SK-MEL-5 (cell line): ENCODE measurements at regions not wholly inside any gene's neighbourhood (a gene's known extent, or its start where the extent isn't known, plus 50 kb on each side); places are given as distances from the start of the nearest gene placed in this dataset.
A peak's percentile ranks its signal among the peaks of the same experiment; 100 is the strongest.
"Not testable (repeated sequence)": the region's sequence is repeated elsewhere in the genome, so short reads cannot be mapped to it uniquely, and the experiment has no call there.

Source experiments
- DNase-seq: peaks from one replicate; pipeline ENCODE4 v3.0.0-alpha.2; 2016; ENCODE audit warnings: low read depth, low spot score
- in situ Hi-C: cut with HindIII; loops from 2 replicates; pipeline ENCODE4 v1.10.0; 2016; ENCODE audit warnings: low sequenced_read_pairs, high pct_unique_total_duplicates, low pct_unique_long_range_greater_than_20kb

DNA sequence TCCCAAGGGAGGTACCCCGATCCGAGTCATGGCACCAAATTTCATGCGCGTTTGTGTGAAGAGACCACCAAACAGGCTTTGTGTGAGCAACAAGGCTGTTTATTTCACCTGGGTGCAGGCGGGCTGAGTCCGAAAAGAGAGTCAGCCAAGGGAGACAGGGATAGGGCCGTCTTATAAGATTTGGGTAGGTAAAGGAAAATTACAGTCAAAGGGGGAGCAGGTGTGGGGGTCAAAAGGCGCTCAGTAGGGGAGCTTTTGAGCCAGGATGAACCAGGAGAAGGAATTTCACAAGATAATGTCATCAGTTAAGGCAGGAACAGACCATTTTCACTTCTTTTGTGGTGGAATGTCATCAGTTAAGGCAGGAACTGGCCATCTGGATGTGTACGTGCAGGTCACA, 1104.1 kb downstream of the OLFM4 start:
- DNase-seq, in situ Hi-C loops: not testable (repeated sequence)

- in situ Hi-C loops, result no loop called here
- no peak for DNase-seq
Observed at GRCh38 chr13:54133746-54134145, 1105.1 kb downstream of the OLFM4 start.

DNA sequence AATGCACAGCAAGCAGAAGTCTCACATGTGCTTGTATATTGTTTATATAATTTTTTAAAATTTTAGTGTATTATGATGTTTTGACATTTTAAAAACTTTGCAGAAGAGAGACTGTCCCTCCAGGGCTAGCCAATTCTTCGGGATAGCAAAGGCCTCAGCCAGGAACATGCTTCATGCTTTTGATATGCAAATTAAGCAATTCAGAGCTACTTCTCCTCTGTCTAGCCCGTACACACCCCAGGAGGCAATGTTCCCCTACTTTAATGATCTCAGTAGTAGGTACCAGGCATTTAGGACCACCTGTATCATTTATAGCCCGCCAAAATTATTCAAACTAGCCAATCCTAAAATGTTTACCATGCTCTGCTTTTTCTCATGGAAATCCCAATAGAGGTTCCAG, 1116.2 kb downstream of the OLFM4 start:
- in situ Hi-C loops, result no loop called here

DNA sequence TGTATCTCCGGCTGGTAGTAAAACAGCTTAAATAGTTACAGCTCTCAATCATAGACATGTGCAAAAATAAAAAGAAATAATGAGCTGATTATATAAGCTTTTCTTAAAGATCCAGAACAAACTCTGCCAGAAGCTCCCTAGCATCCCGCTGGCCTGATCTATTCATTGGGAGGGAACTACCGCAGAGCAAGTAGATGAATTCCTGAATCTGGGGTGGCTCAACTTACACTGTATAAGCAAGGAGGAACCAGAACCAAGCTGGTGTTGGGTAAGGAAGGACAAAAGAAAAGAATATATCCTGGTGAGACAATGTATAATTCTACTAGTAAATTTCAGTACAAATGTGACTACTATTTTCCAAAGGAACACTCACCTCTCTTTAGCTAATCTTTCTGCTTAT, 1122.2 kb downstream of the OLFM4 start:
- DNase-seq, result no peak
- in situ Hi-C loops, result no loop called here

More for the DNA sequence above, 1116.2 kb downstream of the OLFM4 start:
- no peak for DNase-seq

DNA sequence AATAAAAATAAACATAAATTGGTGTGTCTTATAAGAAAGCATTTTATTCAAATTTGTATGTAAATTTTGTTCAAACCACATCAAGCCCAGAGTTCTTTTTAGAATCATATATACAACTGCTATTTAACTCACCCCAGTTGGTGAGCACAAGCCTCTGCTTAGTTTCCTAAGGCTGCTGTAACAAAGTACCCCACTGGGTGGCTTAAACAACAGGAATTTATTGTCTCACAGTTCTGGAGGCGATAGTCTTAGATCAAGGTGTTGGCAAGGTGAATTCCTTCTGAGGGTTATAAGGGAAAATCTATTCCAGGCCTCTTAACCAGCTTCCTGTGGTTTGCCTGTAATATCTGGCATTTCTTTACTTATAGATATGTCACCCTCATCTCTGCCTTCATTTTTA, 1133.5 kb downstream of the OLFM4 start:
- peak; percentile 21 for DNase-seq
- in situ Hi-C loops, result no loop called here

GRCh38 chr13:54165581-54166215, 1137.1 kb downstream of the OLFM4 start:
- no peak for DNase-seq
- in situ Hi-C loops, result no loop called here

- no peak for DNase-seq
- in situ Hi-C loops, result no loop called here
Observed at GRCh38 chr13:54173996-54174395, 1145.4 kb downstream of the OLFM4 start.

DNA sequence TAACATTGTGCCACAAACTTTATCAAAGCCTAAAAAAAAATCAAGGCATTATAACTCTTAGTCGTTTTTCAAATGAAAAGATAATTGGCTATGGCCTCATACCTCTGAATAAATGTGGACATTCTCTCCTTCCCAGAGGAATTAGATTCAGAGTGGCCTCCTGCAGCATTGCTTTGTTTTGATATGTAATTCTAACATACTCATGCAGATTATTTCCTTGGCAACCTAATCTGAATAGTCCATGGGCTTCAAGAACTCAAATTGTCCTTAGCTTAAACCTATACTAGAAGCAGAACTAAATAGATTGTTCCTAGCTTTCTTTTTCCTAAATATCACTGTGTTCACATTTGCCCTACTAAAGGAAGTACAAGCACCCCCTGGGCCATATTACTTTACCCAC, 1146.9 kb downstream of the OLFM4 start:
- in situ Hi-C loops, result no loop called here
- no peak for DNase-seq

- in situ Hi-C loops, result no loop called here
- DNase-seq, result no peak
Observed at GRCh38 chr13:54177466-54177865, 1148.9 kb downstream of the OLFM4 start.

GRCh38 chr13:54183166-54183565, 1154.6 kb downstream of the OLFM4 start:
- DNase-seq, result no peak

GRCh38 chr13:54183728-54184127, 1155.1 kb downstream of the OLFM4 start:
- in situ Hi-C loops, result no loop called here
- no peak for DNase-seq

More at GRCh38 chr13:54183166-54183565, 1154.6 kb downstream of the OLFM4 start:
- in situ Hi-C loops, result no loop called here

- no peak for DNase-seq
- in situ Hi-C loops, result no loop called here
Observed at GRCh38 chr13:54184576-54184975, 1156.0 kb downstream of the OLFM4 start.

DNA sequence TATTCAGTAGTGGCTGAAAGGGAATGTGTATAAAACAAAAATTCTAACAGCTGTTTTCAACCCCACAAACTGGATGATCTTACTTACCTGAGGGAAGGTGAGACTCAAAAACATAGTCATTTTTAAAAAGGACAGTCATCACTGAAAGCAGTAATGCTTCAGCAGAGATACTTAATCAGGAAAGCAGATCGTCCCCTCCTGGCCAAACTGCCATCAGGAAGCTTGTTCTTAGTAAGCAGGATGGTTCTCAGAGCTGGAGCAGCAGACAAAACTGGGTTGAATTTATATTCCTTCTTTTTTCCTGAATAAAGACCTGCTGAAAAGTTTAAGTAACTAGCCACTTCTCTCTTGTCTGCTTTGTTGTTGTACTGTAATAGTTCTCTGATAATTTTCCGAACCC, 1156.5 kb downstream of the OLFM4 start:
- in situ Hi-C loops, result no loop called here
- no peak for DNase-seq

DNA sequence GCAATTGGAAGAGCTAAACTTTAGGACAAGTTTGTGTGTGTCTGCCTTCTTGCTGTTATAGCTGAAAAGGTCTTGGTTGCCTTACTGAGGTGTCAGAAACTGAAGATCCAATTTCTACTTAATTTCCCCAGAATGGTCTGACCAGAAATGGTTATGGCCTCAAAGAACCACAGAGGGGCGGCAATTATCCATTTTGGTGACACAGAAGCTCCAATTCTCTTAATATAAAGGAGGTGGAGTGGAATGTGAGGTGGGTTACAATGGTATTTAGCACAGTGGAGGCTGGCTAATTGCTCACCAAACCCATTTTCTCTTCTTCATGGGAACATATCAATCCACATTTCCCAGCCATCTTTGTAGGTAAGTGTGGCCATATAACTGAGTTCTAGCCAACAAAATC, 1157.2 kb downstream of the OLFM4 start:
- in situ Hi-C loops, result no loop called here
- DNase-seq, result peak; percentile 75

DNA sequence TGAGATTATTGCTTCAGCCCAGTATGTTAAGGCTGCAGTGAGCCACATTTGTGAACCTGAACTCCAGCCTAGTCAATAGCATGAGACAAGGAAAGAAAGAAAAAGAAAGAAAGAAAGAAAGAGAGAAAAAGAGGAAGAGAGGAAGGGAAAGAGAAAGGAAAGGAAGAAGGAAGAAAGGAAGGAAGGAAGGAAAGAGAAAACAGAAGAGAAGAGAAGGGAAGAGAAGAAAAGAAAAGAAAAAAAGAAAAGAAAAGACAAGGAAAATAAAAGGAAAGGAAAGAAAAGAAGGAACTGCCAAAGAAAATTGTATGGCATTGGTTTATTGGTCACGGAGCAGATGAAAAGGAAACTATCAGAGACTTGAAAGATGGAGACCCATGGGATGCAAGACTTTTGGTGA, 1158.8 kb downstream of the OLFM4 start:
- DNase-seq, result no peak
- in situ Hi-C loops, result no loop called here

GRCh38 chr13:54194233-54195024, 1165.8 kb downstream of the OLFM4 start:
- peak; percentile 71 for DNase-seq
- in situ Hi-C loops, result no loop called here

GRCh38 chr13:54196684-54197083, 1168.1 kb downstream of the OLFM4 start:
- no peak for DNase-seq
- in situ Hi-C loops, result no loop called here

DNA sequence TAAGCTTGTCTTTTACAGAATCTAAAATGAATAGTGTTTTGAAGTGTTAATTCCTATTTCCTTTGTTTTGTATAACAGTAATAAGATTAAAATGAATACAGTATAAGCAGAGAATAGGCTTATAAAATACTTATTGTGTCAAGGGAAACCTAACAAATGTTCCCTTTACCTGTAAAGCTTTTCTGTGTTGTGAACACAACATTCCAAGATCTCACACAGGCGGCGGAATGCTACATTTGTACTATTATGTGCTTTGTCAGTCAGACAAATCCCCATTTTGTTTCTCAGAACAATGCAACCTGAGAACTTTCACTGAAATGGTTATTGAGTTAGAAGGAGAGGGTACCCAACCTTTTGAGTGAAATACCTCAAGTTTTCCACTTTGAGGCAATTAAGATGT, 1170.3 kb downstream of the OLFM4 start:
- DNase-seq, result no peak
- in situ Hi-C loops, result no loop called here

DNA sequence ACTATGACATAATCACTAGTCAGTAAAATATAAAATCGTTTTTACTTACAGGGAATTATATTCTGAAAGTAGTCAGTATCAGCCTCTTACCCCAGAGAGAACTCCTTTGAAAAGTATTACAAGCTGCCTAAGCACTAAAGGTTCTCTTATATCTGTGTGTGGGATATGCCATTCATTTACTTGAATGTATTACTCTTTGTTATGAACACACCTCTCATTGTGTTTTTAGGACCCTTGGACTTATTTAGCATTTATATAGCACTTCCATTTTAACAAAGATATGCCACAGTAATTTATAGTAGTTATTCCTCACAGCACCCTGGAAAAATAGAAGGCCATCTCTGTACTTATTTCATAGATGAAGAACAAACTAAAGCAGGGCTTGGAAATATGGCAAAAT, 1178.0 kb downstream of the OLFM4 start:
- DNase-seq, result peak; percentile 37
- in situ Hi-C loops, result no loop called here
